ENCODE measurements at regions not wholly inside any gene's neighbourhood (a gene's known extent, or its start where the extent isn't known, plus 50 kb on each side); places are given as distances from the start of the nearest gene placed in this dataset.

GRCh38 chr16:77637940-77638339 lies 84.4 kb upstream of the NUDT7 start:
- Mint-ChIP-seq H3K9me3 (no peaks in the 10 kb centered on the region), H3K4me1 (ENCODE audit: low read depth) (no peaks in the 10 kb centered on the region), H3K27me3 (peaks cover 7% of the 10 kb centered on the region), H3K27ac (no peak overlapping the region), H3K4me3 (no peak overlapping the region), H3K36me3 (ENCODE audit: low read depth) (no peaks in the 10 kb centered on the region)
- intact Hi-C loops (cut with micrococcal nuclease) = no loop called here
- ChIA-PET CTCF (no interaction called here), POLR2A (interaction anchor here (1.0 kb wide), 1 partner anchor 19 kb away, joined by 3 read pairs; no protein-coding TSS in a partner anchor)
- TF ChIP-seq, protein P1, sequence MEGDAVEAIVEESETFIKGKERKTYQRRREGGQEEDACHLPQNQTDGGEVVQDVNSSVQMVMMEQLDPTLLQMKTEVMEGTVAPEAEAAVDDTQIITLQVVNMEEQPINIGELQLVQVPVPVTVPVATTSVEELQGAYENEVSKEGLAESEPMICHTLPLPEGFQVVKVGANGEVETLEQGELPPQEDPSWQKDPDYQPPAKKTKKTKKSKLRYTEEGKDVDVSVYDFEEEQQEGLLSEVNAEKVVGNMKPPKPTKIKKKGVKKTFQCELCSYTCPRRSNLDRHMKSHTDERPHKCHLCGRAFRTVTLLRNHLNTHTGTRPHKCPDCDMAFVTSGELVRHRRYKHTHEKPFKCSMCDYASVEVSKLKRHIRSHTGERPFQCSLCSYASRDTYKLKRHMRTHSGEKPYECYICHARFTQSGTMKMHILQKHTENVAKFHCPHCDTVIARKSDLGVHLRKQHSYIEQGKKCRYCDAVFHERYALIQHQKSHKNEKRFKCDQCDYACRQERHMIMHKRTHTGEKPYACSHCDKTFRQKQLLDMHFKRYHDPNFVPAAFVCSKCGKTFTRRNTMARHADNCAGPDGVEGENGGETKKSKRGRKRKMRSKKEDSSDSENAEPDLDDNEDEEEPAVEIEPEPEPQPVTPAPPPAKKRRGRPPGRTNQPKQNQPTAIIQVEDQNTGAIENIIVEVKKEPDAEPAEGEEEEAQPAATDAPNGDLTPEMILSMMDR (IDR thresholded peaks at IDR 0.05) = no peak
- DNase-seq (no peak), ATAC-seq (no peak)

- DNase-seq (no peak), ATAC-seq (no peak)
- CTCF ChIA-PET = no interaction called here
- Mint-ChIP-seq H3K4me1 (ENCODE audit: low read depth) (no peaks in the 10 kb centered on the region), H3K36me3 (ENCODE audit: low read depth) (no peaks in the 10 kb centered on the region), H3K27me3 (peaks cover 14% of the 10 kb centered on the region), H3K4me3 (no peak overlapping the region), H3K9me3 (no peaks in the 10 kb centered on the region), H3K27ac (no peak overlapping the region)
- POLR2A ChIA-PET = no interaction called here
- TF ChIP-seq, protein P1 (IDR thresholded peaks at IDR 0.05) = no peak
- intact Hi-C loops (cut with micrococcal nuclease) = no loop called here
These were observed 79.1 kb upstream of the NUDT7 start for GRCh38 chr16:77643176-77643575.

- ChIA-PET POLR2A (no interaction called here), CTCF (no interaction called here)
- Mint-ChIP-seq H3K4me3 (no peak overlapping the region), H3K36me3 (ENCODE audit: low read depth) (no peaks in the 10 kb centered on the region), H3K9me3 (no peaks in the 10 kb centered on the region), H3K4me1 (ENCODE audit: low read depth) (no peaks in the 10 kb centered on the region), H3K27me3 (peaks cover 8% of the 10 kb centered on the region), H3K27ac (no peak overlapping the region)
- DNase-seq (no peak), ATAC-seq (no peak)
- TF ChIP-seq, protein P1 (IDR thresholded peaks at IDR 0.05) = no peak
- intact Hi-C loops (cut with micrococcal nuclease) = no loop called here
These were observed 76.5 kb upstream of the NUDT7 start for GRCh38 chr16:77645764-77646163.

GRCh38 chr16:77647726-77648125 lies 74.6 kb upstream of the NUDT7 start:
- no peak overlapping the region for H3K4me3 Mint-ChIP-seq
- H3K4me1 Mint-ChIP-seq (ENCODE audit: low read depth) = no peaks in the 10 kb centered on the region
- POLR2A ChIA-PET = no interaction called here
- intact Hi-C loops (cut with micrococcal nuclease) = no loop called here
- TF ChIP-seq, protein P1 (IDR thresholded peaks at IDR 0.05) = no peak
- no peaks in the 10 kb centered on the region for H3K9me3 Mint-ChIP-seq
- ATAC-seq (no peak), DNase-seq (no peak)
- H3K27ac Mint-ChIP-seq = no peak overlapping the region
- H3K36me3 Mint-ChIP-seq (ENCODE audit: low read depth) = no peaks in the 10 kb centered on the region
- H3K27me3 Mint-ChIP-seq = peaks cover 10% of the 10 kb centered on the region
- CTCF ChIA-PET = no interaction called here

DNA sequence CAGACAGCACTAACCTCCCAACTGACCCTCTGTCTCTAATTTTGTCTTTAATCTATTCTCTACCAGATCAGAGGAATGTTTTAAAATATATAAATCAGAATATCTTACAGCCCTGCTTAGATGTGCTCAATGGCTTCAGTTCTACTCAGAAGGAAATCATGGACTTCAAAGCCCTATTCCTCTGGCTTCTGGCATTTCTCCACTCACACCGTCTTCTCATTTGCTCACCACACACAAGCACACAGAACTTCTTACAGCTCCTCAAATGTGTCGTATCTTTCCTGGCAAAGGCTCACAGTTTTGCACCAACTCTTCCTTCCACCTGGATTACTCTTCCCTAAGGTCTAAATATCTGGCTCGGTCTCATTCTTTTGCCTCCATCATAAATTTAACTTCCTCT lies 71.6 kb upstream of the NUDT7 start:
- H3K36me3 Mint-ChIP-seq (ENCODE audit: low read depth) = no peaks in the 10 kb centered on the region
- POLR2A ChIA-PET = no interaction called here

More for the DNA sequence above, 71.6 kb upstream of the NUDT7 start:
- intact Hi-C loops (cut with micrococcal nuclease) = no loop called here
- TF ChIP-seq, protein P1 (IDR thresholded peaks at IDR 0.05) = no peak
- ATAC-seq (no peak), DNase-seq (no peak)
- H3K9me3 Mint-ChIP-seq = no peaks in the 10 kb centered on the region
- H3K27ac Mint-ChIP-seq = no peak overlapping the region
- peaks cover 11% of the 10 kb centered on the region for H3K27me3 Mint-ChIP-seq
- no peaks in the 10 kb centered on the region for H3K4me1 Mint-ChIP-seq (ENCODE audit: low read depth)
- H3K4me3 Mint-ChIP-seq = no peak overlapping the region
- CTCF ChIA-PET = no interaction called here

Measured in activated CD8-positive, alpha-beta T cell treated with anti-CD3 and anti-CD28 coated beads for 36 hours (primary cell).